Ovary (tissue), 7 donors: ENCODE measurements at regions not wholly inside any gene's neighbourhood (a gene's known extent, or its start where the extent isn't known, plus 50 kb on each side); places are given as distances from the start of the nearest gene placed in this dataset.
"Not testable (repeated sequence)": the region's sequence is repeated elsewhere in the genome, so short reads cannot be mapped to it uniquely, and the experiment has no call there.

Experiments used
- DNase-seq, 5 donors: peaks; one replicate each; pipeline ENCODE4 v3.0.0-alpha.2; 2019 to 2020
- H3K27ac ChIP-seq, 2 donors: fragments of 200-600 bp; one replicate each; pipeline versions ENCODE4 v1.5.1 to v1.8.0; 2019 to 2022
- H3K27me3 ChIP-seq: fragments of 200-600 bp; one replicate; pipeline ENCODE4 v1.8.0; 2022
- H3K36me3 ChIP-seq: fragments of 200-600 bp; sonication (generic); one replicate; pipeline ENCODE4 v1.5.1; 2019
- H3K4me1 ChIP-seq: one replicate; pipeline ENCODE4 v1.8.1; 2013; ENCODE audit warnings: mild to moderate bottlenecking, moderate library complexity; ENCODE audit not compliant: insufficient read depth
- H3K4me3 ChIP-seq: fragments of 200-600 bp; sonication (generic); one replicate; pipeline ENCODE4 v1.5.1; 2017
- H3K9me3 ChIP-seq, 2 donors: fragments of 200-600 bp in 1 of 2; sonication (generic) in 1 of 2; one replicate each; pipeline versions ENCODE4 v1.5.1 to v1.8.1; 2013 to 2019; ENCODE audit warnings: mild to moderate bottlenecking in 1 of 2, moderate library complexity in 1 of 2
- EP300 ChIP-seq: sonication (generic); formaldehyde crosslinking; IDR thresholded peaks from one replicate; pipeline ENCODE4 v1.6.1; 2017; ENCODE audit warnings: antibody characterized with exemption
- POLR2A ChIP-seq: fragments of 450-650 bp; IDR thresholded peaks from one replicate; pipeline ENCODE4 v1.6.1; 2017; ENCODE audit warnings: antibody characterized with exemption, mild to moderate bottlenecking, moderate library complexity
- WGBS, 3 donors: extraction: QIAGEN DNeasy Blood & Tissue Kit in 1 of 3; methylation state at CpG; one replicate each; pipeline versions ENCODE4 v1.1.5 to v1.1.7; 2013 to 2017; 5-methylcytosine and 5-hydroxymethylcytosine counted together
- intact Hi-C, 4 donors: fragments of 100-400 bp; cut with DNase I; formaldehyde crosslinking; loops; one replicate each; pipeline versions ENCODE4 v1.11.0 to v1.15.1; 2022 to 2023
- TF ChIP-seq, protein P1 (sequence below), 3 donors: fragments of 450-650 bp in 2 of 3; fragments of 200-600 bp in 1 of 3; IDR thresholded peaks; one replicate each; pipeline versions ENCODE4 v1.5.1 to v1.8.0; 2016 to 2022; ENCODE audit warnings: antibody characterized with exemption in 3 of 3, mild to moderate bottlenecking in 1 of 3
- donor health status: DM: no; HTN: no; CAD: no; lungs with moderate emphysema.
- donor health status: DM: no; HTN: no; CAD: no.
- donor health status: Bipolar disorder and iron deficiency.
- donor health status: DM: no; HTN: no; CAD: no.
- donor health status: DM: yes; HTN: yes; CAD: no.

DNA sequence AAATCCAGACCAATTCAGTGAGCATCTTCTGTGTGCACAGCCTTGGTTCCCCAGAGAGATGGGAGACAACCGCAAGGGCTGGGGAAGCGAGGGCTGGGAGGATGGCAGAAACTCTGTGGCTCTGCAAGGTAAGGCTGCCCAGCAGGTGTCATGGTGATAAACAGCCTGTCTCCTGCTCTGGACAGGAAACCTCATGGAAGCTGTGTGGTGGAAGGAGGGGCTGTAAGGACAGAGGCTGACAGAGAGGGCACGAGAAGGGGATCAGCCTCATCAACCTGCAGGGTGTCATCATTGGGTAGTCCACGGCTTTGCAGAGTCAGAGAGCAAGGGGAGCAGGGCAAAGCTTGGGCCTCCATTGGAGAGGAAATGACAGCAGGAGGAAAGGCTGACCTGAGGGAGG is 138.4 kb upstream of the CADM1 start:
- 82 to 88% (median 82%) methylated on average over 4 of the region's 4 CpGs for WGBS, 3 donors
- Histone ChIP-seq H3K36me3 (no peaks in the 10 kb centered on the region), H3K9me3 (no peaks in the 10 kb centered on the region), H3K27me3 (no peaks in the 10 kb centered on the region), H3K4me1 (no peaks in the 10 kb centered on the region), H3K4me3 (no peak overlapping the region), H3K27ac (no peak overlapping the region)
- no peak for DNase-seq
- TF ChIP-seq, protein P1, sequence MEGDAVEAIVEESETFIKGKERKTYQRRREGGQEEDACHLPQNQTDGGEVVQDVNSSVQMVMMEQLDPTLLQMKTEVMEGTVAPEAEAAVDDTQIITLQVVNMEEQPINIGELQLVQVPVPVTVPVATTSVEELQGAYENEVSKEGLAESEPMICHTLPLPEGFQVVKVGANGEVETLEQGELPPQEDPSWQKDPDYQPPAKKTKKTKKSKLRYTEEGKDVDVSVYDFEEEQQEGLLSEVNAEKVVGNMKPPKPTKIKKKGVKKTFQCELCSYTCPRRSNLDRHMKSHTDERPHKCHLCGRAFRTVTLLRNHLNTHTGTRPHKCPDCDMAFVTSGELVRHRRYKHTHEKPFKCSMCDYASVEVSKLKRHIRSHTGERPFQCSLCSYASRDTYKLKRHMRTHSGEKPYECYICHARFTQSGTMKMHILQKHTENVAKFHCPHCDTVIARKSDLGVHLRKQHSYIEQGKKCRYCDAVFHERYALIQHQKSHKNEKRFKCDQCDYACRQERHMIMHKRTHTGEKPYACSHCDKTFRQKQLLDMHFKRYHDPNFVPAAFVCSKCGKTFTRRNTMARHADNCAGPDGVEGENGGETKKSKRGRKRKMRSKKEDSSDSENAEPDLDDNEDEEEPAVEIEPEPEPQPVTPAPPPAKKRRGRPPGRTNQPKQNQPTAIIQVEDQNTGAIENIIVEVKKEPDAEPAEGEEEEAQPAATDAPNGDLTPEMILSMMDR (IDR thresholded peaks at IDR 0.05), result no peak
- TF ChIP-seq EP300 (no peak), POLR2A (no peak)
- intact Hi-C loops, result no loop called here

GRCh38 chr11:115637599-115638241 is 133.5 kb upstream of the CADM1 start:
- DNase-seq, result no peak
- Histone ChIP-seq H3K4me1 (no peaks in the 10 kb centered on the region), H3K27me3 (no peaks in the 10 kb centered on the region), H3K4me3 (no peak overlapping the region), H3K27ac (no peak overlapping the region), H3K9me3 (no peaks in the 10 kb centered on the region), H3K36me3 (no peaks in the 10 kb centered on the region)
- intact Hi-C loops, result no loop called here
- TF ChIP-seq POLR2A (no peak), EP300 (no peak)
- TF ChIP-seq, protein P1 (IDR thresholded peaks at IDR 0.05), result no peak
- 55 to 64% (median 59%) methylated on average over 8 of the region's 8 CpGs for WGBS, 3 donors

DNA sequence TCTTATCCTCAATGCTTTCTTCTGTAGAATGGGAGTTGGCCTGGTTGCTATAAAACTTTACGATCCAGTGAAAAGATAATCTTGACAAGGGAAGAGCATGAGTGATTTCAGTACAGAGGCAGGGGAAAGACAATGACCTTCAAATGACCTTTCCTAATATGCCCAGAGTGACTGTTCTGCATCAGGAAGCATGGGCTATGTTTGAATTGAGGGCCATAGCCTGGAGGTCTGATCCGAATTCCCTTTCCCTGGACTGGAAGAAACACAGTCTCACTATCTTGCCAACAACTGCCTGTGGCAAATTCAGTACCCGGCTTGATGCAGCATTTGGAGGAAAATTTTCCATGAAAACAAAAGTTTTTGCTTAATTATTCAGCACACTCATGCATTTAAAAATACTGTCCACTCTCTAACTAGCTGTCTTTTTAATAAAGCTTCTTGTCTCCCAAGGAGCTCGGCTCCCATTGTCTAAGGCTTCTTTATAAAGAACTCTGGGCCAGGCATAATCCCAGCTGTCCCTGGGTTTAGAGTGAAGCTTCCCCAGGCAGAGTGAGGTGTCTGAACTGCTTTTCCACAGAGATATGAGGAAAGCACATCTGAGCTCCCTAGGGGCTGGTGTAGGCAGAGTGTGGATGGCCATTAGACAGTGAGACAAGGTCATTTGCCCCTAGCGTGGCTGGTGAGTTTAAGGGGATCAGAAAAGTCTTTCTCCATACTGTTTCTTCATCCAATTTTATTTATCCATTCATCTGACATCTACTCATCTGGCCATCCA is 132.7 kb upstream of the CADM1 start:
- WGBS, 3 donors, result 76 to 84% (median 81%) methylated on average over 5 of the region's 5 CpGs
- TF ChIP-seq, protein P1 (IDR thresholded peaks at IDR 0.05), result no peak
- no peak for TF ChIP-seq POLR2A
- TF ChIP-seq EP300, result no peak
- Histone ChIP-seq H3K27ac (no peak overlapping the region), H3K4me1 (no peaks in the 10 kb centered on the region), H3K36me3 (no peaks in the 10 kb centered on the region), H3K9me3 (no peaks in the 10 kb centered on the region), H3K4me3 (no peak overlapping the region), H3K27me3 (no peaks in the 10 kb centered on the region)
- intact Hi-C loops, result no loop called here
- DNase-seq, result no peak

DNA sequence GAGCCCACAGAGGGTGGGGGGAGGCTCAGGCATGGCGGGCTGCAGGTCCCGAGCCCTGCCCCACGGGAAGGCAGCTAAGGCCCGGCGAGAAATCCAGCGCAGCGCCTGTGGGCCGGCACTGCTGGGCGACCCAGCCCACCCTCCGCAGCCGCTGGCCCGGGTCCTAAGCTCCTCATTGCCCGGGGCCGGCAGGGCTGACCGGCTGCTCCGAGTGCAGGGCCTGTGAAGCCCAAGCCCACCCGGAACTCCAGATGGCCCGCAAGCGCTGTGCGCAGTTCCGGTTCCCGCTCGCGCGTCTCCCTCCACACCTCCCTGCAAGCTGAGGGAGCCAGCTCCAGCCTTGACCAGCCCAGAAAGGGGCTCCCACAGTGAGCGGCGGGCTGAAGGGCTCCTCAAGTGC is 129.8 kb upstream of the CADM1 start:
- H3K27ac ChIP-seq, H3K4me3 ChIP-seq, DNase-seq, H3K9me3 ChIP-seq, H3K27me3 ChIP-seq, intact Hi-C loops, H3K36me3 ChIP-seq, H3K4me1 ChIP-seq: not testable (repeated sequence)
- WGBS, 3 donors, result 95 to 99% (median 95%) methylated on average over 27 of the region's 27 CpGs

- WGBS, 3 donors, result 45 to 61% (median 48%) methylated on average over 2 of the region's 2 CpGs
- H3K27me3 ChIP-seq, result no peaks in the 10 kb centered on the region
- no peaks in the 10 kb centered on the region for H3K36me3 ChIP-seq
- H3K27ac ChIP-seq, result no peak overlapping the region
- H3K4me3 ChIP-seq, result no peak overlapping the region
- H3K4me1 ChIP-seq, result no peaks in the 10 kb centered on the region
- TF ChIP-seq, protein P1 (IDR thresholded peaks at IDR 0.05), result no peak
- no peak for TF ChIP-seq EP300
- no peak for TF ChIP-seq POLR2A
- no peaks in the 10 kb centered on the region for H3K9me3 ChIP-seq
- DNase-seq, result no peak
- intact Hi-C loops, result no loop called here
Observed at GRCh38 chr11:115632061-115632460, 127.8 kb upstream of the CADM1 start.
